ENCODE measurements at regions not wholly inside any gene's neighbourhood (a gene's known extent, or its start where the extent isn't known, plus 50 kb on each side); places are given as distances from the start of the nearest gene placed in this dataset.

GRCh38 chr4:166422475-166422874 lies 549.4 kb downstream of the TLL1 start:
- DNase-seq (ENCODE audit: low read depth in 1 of 2, low spot score in 2 of 2) (no peak), FAIRE-seq (no peak)
- Histone ChIP-seq H3K56ac (replicated peaks; ENCODE audit: insufficient read length, low read depth, low read length) (no peak overlapping the region), H3K23me2 (ENCODE audit: low read depth, low read length) (no peaks in the 10 kb centered on the region), H3K79me1 (ENCODE audit: low read depth, low read length) (no peaks in the 10 kb centered on the region), H2BK120ac (replicated peaks; ENCODE audit: low read depth, low read length) (no peak overlapping the region), H2AFZ (ENCODE audit: low read length) (no peak overlapping the region), H3K4me3 (ENCODE audit: extremely low read depth in 1 of 4, insufficient read depth in 2 of 4, low read depth in 3 of 4, low read length in 4 of 4) (no peak overlapping the region), H2BK12ac (ENCODE audit: low read depth, low read length) (no peak overlapping the region), H3K23ac (ENCODE audit: insufficient read length) (no peak overlapping the region), H2BK5ac (ENCODE audit: low read depth, low read length) (no peak overlapping the region), H4K8ac (ENCODE audit: extremely low read depth, insufficient read depth, low read length) (no peak overlapping the region), H2BK15ac (ENCODE audit: low read length) (no peak overlapping the region), H3K36me3 (ENCODE audit: control insufficient read depth in 2 of 4, insufficient read depth in 4 of 4, low read length in 3 of 4) (no peaks in the 10 kb centered on the region), H3K4me2 (ENCODE audit: insufficient read depth in 1 of 2, low read depth in 2 of 2, low read length in 2 of 2) (no peak overlapping the region), H3K18ac (ENCODE audit: extremely low read depth, low read length) (no peak overlapping the region), H3K14ac (ENCODE audit: insufficient read length) (no peak overlapping the region), H2AK5ac (ENCODE audit: low read depth, low read length) (no peak overlapping the region), H2BK20ac (ENCODE audit: low read length) (no peak overlapping the region), H4K5ac (ENCODE audit: insufficient read length, low read depth, low read length) (no peak overlapping the region), H3K27ac (ENCODE audit: low read depth, low read length) (no peak overlapping the region), H3K27me3 (replicated peaks in 1 of 4; ENCODE audit: control insufficient read depth in 3 of 4, extremely low read depth in 1 of 4, insufficient read depth in 3 of 4, low read length in 3 of 4) (no peaks in the 10 kb centered on the region), H3K9me3 (ENCODE audit: insufficient read depth in 2 of 2, low read depth in 1 of 2, low read length in 1 of 2) (peaks cover 0 to 12% of the 10 kb centered on the region in 2 experiments; a peak in 1 of 4 replicates), H3K79me2 (ENCODE audit: control insufficient read depth in 1 of 2, insufficient read depth in 2 of 2, low read length in 2 of 2) (no peaks in the 10 kb centered on the region), H4K20me1 (replicated peaks in 1 of 2; ENCODE audit: control insufficient read depth in 1 of 2, insufficient read depth in 2 of 2, low read length in 2 of 2) (no peaks in the 10 kb centered on the region), H4K91ac (replicated peaks; ENCODE audit: insufficient read length, low read length) (no peak overlapping the region), H3K4ac (replicated peaks; ENCODE audit: insufficient read length, low read depth, low read length) (no peak overlapping the region), H3K9ac (replicated peaks in 1 of 4; ENCODE audit: extremely low read depth in 1 of 4, low read depth in 3 of 4, low read length in 3 of 4) (no peak overlapping the region), H3K4me1 (replicated peaks in 1 of 4; ENCODE audit: control insufficient read depth in 3 of 4, insufficient read depth in 4 of 4, low read length in 3 of 4) (no peaks in the 10 kb centered on the region)
- ChIA-PET CTCF (ENCODE audit: partially characterized antibody) (interaction anchor here (0.7 kb wide), 1 partner anchor 99 kb away, joined by 3 read pairs; no protein-coding TSS in a partner anchor), POLR2A (ENCODE audit: partially characterized antibody) (no interaction called here)
- TF ChIP-seq RFX5 (IDR thresholded peaks at IDR 0.05; ENCODE audit: borderline replicate concordance, low read depth, low read length) (no peak), NANOG (IDR thresholded peaks at IDR 0.05; ENCODE audit: insufficient read depth, low read depth, low read length, poor library complexity, severe bottlenecking) (no peak), BRCA1 (IDR thresholded peaks at IDR 0.05; ENCODE audit: low read depth, low read length) (no peak), TAF1 (IDR thresholded peaks at IDR 0.05; ENCODE audit: low read depth, low read length) (no peak), SIN3A (conservative IDR thresholded peaks at IDR 0.05 in 1 of 2, IDR thresholded peaks at IDR 0.05 in 1 of 2; ENCODE audit: low read depth in 1 of 2, low read length in 2 of 2) (no peak), SAP30 (IDR thresholded peaks at IDR 0.05; ENCODE audit: insufficient read depth, insufficient replicate concordance, low read length) (no peak), CEBPB (IDR thresholded peaks at IDR 0.05; ENCODE audit: low read depth, low read length) (no peak), HDAC6 (IDR thresholded peaks at IDR 0.05; ENCODE audit: low read depth, low read length) (no peak), EP300 (IDR thresholded peaks at IDR 0.05; ENCODE audit: borderline replicate concordance in 1 of 2, low read depth in 2 of 2, low read length in 2 of 2) (no peak)
- WGBS, 2 experiments (ENCODE audit: extremely low coverage in 1 of 2, insufficient coverage in 1 of 2, insufficient read length in 1 of 2, insufficient replicate concordance in 2 of 2, low coverage in 1 of 2, low lambda C conversion rate in 2 of 2, missing lambda C conversion rate in 1 of 2) = 91% methylated on average over 1 of the region's 1 CpG; no CpG with 5 or more reads in 1 of the 2 experiments
